HuH-7 (cell line): ENCODE measurements at regions not wholly inside any gene's neighbourhood (a gene's known extent, or its start where the extent isn't known, plus 50 kb on each side); places are given as distances from the start of the nearest gene placed in this dataset.
"Not testable (repeated sequence)": the region's sequence is repeated elsewhere in the genome, so short reads cannot be mapped to it uniquely, and the experiment has no call there.

Source experiments
- DNase-seq: peaks from one replicate; pipeline ENCODE4 v3.0.0; 2011; ENCODE audit warnings: low spot score

GRCh38 chr12:33514893-33515292, 75.3 kb upstream of the SYT10 start:
- DNase-seq: no peak

DNA sequence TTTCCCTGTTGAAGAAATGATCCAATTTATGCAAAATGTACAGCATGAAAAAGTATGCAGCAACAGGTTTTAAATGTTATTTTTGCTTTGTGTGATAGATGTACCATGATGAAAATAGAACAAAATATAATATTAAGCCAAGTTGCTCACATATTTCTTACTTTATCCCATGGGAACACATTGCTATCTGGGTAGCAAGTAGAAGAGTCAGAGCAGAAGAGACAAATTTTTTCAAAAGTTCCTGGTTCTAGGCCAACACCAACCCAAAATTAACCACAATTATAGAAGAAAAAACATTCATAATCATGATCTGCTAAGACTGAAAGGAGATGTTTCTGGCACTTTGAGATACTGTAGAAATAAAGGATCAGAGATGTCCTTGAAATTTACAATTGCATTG, 79.9 kb upstream of the SYT10 start:
- DNase-seq: no peak

GRCh38 chr12:33520505-33521302, 81.1 kb upstream of the SYT10 start:
- DNase-seq: peak; percentile 6

GRCh38 chr12:33529031-33529430, 89.4 kb upstream of the SYT10 start:
- DNase-seq: no peak

GRCh38 chr12:33529810-33530209, 90.2 kb upstream of the SYT10 start:
- DNase-seq: no peak

- no peak for DNase-seq
These were observed 91.6 kb upstream of the SYT10 start for GRCh38 chr12:33531261-33531660.

GRCh38 chr12:33533527-33533926, 93.9 kb upstream of the SYT10 start:
- no peak for DNase-seq

- no peak for DNase-seq
These were observed 96.8 kb upstream of the SYT10 start for GRCh38 chr12:33536431-33536830.

DNA sequence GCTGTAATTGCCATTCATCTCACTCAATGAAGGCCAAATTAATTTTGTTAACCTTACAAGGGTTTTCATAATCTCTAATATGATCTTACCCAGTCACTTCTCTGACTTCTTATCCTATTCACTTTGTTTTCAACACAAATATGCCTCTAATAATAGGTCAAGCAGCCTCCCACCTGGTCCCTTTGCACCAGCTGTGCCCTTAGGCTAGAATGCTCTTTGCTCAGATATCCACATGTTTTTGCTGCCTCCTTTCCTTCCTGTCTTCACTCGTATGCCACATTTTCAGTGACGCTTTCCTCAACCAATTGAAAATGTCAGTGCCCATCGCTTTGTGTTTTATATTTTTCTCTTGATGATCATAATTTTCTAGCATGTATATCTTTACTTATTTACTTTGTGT, 106.4 kb upstream of the SYT10 start:
- no peak for DNase-seq

DNA sequence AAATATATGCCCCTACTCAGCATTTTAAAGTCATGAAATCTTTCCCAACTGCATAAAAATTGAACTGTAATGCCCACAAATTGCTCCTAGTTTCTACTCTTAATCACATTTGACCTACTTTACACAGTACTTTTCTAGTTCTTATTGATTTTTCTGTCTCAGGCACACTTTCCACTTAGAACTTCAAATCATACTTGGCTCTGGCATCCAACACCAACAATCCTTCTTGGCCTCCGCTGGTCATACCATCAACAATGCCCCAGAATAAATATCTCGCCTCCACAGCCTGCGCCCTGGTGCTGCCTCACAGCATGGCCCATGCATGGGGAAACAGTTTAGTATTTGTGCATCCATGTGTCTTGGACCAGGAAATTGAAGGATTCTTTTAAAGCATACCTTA, 107.5 kb upstream of the SYT10 start:
- no peak for DNase-seq

- not testable (repeated sequence) for DNase-seq
These were observed 110.6 kb upstream of the SYT10 start for GRCh38 chr12:33550214-33550613.

DNA sequence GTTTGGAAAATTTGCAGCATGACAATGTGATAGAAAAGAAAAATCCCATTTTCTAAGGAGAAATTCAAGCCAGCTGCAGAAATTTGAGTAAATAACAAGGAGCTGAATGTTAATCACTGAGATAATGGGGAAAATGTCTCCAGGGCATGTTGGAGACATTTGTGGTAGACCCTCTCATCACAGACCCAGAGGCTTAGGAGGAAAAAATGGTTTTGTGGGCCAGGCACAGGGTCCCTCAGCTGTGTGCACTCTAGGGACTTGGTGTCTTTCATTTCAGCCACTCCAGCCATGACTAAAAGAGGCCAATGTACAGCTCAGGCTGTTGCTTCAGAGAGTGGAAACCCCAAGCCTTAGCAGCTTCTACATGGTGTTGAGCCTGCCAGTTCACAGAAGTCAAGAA, 111.4 kb upstream of the SYT10 start:
- DNase-seq: no peak

GRCh38 chr12:33555128-33555527, 115.5 kb upstream of the SYT10 start:
- DNase-seq: no peak

GRCh38 chr12:33560653-33561208, 121.1 kb upstream of the SYT10 start:
- no peak for DNase-seq

GRCh38 chr12:33562401-33562800, 122.8 kb upstream of the SYT10 start:
- DNase-seq: no peak

- no peak for DNase-seq
These were observed 126.8 kb upstream of the SYT10 start for GRCh38 chr12:33566403-33566802.

- no peak for DNase-seq
These were observed 135.7 kb upstream of the SYT10 start for GRCh38 chr12:33575346-33575745.

DNA sequence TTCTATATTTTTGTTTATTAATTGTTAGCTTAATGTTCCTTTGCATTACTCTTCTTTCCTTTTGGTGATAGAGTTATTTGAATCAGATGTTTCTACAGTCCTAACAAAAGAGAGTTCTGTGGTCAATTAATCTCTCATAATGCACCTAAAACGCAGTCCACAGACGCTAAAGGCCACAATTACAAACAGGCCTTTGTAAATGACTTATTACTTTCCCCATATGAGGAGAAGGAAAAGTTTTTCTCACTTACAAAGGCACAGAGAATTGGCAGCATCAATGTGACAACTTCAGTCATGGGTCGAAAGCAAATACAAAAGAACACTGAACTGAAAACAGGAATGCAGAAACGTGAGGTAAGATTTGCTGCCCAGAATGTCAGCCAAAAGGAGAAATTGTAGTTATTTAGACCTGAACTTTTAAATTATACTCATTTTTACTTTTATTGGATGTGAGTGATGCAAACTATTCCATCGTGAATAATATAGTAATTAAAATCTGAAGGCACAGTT, 142.0 kb upstream of the SYT10 start:
- no peak for DNase-seq

GRCh38 chr12:33586576-33586975, 147.0 kb upstream of the SYT10 start:
- DNase-seq: no peak

DNA sequence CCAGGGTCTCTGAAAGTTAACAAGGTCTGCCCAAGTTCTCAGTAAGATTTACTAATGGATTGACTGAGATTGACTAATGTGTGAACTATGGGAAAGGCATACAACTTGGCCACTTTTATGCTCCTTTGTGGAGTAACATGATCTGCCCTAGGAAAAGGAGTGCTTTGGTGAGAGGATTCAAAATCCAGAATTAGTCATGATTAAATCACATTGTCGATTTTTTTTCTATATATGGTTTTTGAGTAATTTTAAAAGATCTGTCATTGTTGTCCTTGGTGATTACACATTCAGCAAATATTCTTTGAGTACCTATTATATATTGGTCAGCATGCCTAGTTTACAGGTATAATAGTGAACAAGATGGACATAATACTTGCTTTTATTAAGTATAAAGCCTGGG, 147.7 kb upstream of the SYT10 start:
- no peak for DNase-seq

DNA sequence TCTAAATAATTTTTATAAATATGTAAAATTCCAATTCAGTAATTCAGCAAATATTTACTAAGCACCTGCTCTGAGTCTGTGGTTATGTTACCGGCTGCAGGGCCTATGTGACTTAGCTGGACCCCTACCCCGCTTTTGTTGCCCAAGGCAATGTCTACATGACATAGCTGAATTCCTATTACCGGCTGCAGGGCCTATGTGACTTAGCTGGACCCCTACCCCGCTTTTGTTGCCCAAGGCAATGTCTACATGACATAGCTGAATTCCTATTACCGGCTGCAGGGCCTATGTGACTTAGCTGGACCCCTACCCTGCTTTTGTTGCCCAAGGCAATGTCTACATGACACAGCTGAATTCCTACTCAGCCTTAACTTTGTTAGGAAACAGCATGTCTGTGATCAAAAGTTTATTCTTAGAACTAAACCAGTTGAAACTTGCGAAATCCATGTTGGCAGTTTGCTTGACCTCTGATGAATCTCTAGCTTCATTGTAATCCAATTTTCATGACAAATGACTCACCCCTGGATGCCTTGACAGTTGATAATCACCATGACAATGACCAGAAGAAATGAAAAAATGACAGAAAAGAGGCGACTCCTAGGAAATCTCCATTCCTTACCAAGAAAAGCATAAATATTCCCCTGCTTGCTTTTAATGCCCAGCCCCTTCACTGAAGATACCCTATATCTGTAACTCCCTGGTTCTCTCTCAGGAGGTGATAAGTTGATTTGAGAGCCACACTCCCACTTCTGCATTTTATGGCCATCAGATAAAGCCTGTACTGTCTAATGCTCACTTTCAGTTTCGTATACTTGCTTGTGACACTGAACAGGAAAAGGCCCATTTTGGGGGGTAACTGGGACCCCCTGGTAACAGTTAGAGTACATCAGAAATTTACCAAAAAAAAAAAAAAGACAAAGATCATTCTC, 148.4 kb upstream of the SYT10 start:
- no peak for DNase-seq

GRCh38 chr12:33588725-33589405, 149.2 kb upstream of the SYT10 start:
- no peak for DNase-seq
